Testis (tissue), 2 donors: ENCODE measurements at regions not wholly inside any gene's neighbourhood (a gene's known extent, or its start where the extent isn't known, plus 50 kb on each side); places are given as distances from the start of the nearest gene placed in this dataset.

Source experiments
- DNase-seq: peaks from one replicate; pipeline ENCODE4 v3.0.0-alpha.2; 2019
- H3K27ac ChIP-seq, 2 donors: fragments of 200-600 bp; sonication (generic); one replicate each; pipeline ENCODE4 v1.5.1; 2019
- H3K27me3 ChIP-seq: fragments of 200-600 bp; sonication (generic); one replicate; pipeline ENCODE4 v1.5.1; 2019
- H3K36me3 ChIP-seq: fragments of 200-600 bp; sonication (generic); one replicate; pipeline ENCODE4 v1.5.1; 2017; ENCODE audit warnings: low read depth; ENCODE audit errors: missing control alignments
- H3K4me1 ChIP-seq: fragments of 200-600 bp; sonication (generic); one replicate; pipeline ENCODE4 v1.5.1; 2019
- H3K4me3 ChIP-seq, 2 donors: fragments of 200-600 bp; sonication (generic); one replicate each; pipeline ENCODE4 v1.5.1; 2017 to 2019
- H3K9me3 ChIP-seq: fragments of 200-600 bp; sonication (generic); one replicate; pipeline ENCODE4 v1.5.1; 2017
- POLR2A ChIP-seq: fragments of 450-650 bp; IDR thresholded peaks from one replicate; pipeline ENCODE4 v1.6.1; 2017; ENCODE audit warnings: antibody characterized with exemption, mild to moderate bottlenecking, moderate library complexity
- WGBS, 2 donors: methylation state at CpG; one replicate each; pipeline ENCODE4 v1.1.5; 2018; 5-methylcytosine and 5-hydroxymethylcytosine counted together
- intact Hi-C: fragments of 100-400 bp; cut with DNase I; formaldehyde crosslinking; loops from one replicate; pipeline ENCODE4 v1.15.1; 2023; ENCODE audit warnings: low total_unique reads
- TF ChIP-seq, protein P1 (sequence below), 3 experiments: fragments of 450-650 bp in 2 of 3; fragments of 200-600 bp in 1 of 3; sonication (generic) in 1 of 3; IDR thresholded peaks; one replicate each; pipeline ENCODE4 v1.5.1; 2016 to 2019; ENCODE audit warnings: antibody characterized with exemption in 3 of 3, mild to moderate bottlenecking in 2 of 3, moderate library complexity in 1 of 3

DNA sequence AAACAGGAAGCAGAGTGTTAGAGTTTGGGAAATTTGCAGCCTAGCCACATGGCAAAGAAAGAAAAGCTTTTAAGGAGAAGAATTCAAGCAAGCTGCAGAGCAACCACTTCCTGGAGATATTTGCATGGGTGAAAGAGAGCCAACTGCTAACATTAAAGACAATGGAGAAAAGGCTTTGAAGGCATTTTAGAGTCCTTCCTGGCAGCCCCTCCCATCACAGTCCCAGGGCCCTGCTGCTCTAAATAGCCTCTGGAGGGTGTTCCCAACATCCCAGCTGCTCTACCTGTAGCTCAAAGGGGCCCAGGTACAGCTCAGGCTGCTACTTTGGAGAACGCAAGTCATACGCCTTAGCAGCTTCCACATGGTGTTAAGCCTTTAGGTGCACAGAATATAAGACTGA is 235.9 kb upstream of the FMR1 start:
- H3K27me3 ChIP-seq: no peaks in the 10 kb centered on the region
- no peak for TF ChIP-seq POLR2A
- TF ChIP-seq, protein P1, sequence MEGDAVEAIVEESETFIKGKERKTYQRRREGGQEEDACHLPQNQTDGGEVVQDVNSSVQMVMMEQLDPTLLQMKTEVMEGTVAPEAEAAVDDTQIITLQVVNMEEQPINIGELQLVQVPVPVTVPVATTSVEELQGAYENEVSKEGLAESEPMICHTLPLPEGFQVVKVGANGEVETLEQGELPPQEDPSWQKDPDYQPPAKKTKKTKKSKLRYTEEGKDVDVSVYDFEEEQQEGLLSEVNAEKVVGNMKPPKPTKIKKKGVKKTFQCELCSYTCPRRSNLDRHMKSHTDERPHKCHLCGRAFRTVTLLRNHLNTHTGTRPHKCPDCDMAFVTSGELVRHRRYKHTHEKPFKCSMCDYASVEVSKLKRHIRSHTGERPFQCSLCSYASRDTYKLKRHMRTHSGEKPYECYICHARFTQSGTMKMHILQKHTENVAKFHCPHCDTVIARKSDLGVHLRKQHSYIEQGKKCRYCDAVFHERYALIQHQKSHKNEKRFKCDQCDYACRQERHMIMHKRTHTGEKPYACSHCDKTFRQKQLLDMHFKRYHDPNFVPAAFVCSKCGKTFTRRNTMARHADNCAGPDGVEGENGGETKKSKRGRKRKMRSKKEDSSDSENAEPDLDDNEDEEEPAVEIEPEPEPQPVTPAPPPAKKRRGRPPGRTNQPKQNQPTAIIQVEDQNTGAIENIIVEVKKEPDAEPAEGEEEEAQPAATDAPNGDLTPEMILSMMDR (IDR thresholded peaks at IDR 0.05): no peak
- 92% methylated on average over 2 of the region's 2 CpGs; no CpG with 5 or more reads in 1 of the 2 donors for WGBS, 2 donors
- DNase-seq: no peak
- H3K4me1 ChIP-seq: no peaks in the 10 kb centered on the region
- H3K9me3 ChIP-seq: no peaks in the 10 kb centered on the region
- H3K4me3 ChIP-seq: no peak overlapping the region
- no peak overlapping the region for H3K27ac ChIP-seq
- no peaks in the 10 kb centered on the region for H3K36me3 ChIP-seq
- intact Hi-C loops: no loop called here

DNA sequence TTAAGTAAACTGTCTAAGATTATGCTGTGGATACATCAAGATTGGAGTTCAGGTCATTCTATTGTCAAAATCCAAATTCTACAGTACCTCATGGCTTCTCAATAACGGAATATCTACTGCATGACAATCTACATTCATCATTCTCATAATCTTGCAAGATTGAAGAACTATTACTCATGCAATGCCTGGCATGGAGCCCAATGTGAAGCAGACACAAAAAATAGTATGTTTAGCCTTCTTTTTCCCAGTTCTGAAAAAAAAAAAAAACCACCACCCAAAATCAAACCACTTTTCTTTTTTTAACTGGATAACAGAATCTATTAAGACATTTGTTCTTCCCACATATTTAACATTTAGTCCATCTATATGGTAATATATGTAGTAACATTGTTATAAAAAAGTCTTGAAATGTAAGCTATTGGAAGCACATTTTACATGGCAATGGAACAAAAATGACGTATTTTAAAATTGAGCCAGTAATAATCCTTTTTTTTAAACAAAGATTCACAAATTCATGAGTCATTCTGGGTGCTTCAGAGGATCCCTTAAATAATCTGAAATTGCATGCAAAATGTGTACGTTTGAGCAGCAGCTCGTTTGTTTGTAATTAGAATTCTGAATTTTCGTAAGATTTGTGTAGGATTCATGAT is 232.2 kb upstream of the FMR1 start:
- no peak for DNase-seq
- no peaks in the 10 kb centered on the region for H3K36me3 ChIP-seq
- H3K4me3 ChIP-seq: no peak overlapping the region
- intact Hi-C loops: no loop called here
- no peak overlapping the region for H3K27ac ChIP-seq
- H3K9me3 ChIP-seq: no peaks in the 10 kb centered on the region
- no peaks in the 10 kb centered on the region for H3K27me3 ChIP-seq
- TF ChIP-seq, protein P1 (IDR thresholded peaks at IDR 0.05): no peak
- no peak for TF ChIP-seq POLR2A
- 77 to 78% methylated on average over 5 of the region's 5 CpGs for WGBS, 2 donors
- no peaks in the 10 kb centered on the region for H3K4me1 ChIP-seq

DNA sequence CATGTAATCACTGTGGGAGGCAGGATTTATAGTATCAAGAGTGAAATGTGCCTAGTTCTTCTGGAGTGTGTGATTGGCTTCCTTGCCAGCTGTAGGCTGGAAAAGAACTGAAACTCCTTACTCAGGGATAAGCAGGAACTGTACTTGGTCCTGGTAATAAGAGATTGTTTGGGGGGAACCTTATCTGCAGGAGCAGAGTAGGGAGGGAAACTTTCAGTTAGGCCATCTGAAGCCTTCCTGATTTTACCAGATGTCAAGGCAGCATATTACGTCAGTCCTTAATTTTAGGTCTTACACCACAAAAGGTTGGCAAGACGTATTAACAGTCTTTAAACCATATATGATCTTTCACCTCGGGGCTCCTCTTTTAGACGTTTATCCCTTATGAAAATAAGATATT is 231.5 kb upstream of the FMR1 start:
- TF ChIP-seq, protein P1 (IDR thresholded peaks at IDR 0.05): no peak
- no peak for TF ChIP-seq POLR2A
- Histone ChIP-seq H3K4me3 (no peak overlapping the region), H3K36me3 (no peaks in the 10 kb centered on the region), H3K27me3 (no peaks in the 10 kb centered on the region), H3K27ac (no peak overlapping the region), H3K9me3 (no peaks in the 10 kb centered on the region), H3K4me1 (no peaks in the 10 kb centered on the region)
- intact Hi-C loops: no loop called here
- DNase-seq: no peak
- 82 to 84% methylated on average over 4 of the region's 4 CpGs for WGBS, 2 donors

DNA sequence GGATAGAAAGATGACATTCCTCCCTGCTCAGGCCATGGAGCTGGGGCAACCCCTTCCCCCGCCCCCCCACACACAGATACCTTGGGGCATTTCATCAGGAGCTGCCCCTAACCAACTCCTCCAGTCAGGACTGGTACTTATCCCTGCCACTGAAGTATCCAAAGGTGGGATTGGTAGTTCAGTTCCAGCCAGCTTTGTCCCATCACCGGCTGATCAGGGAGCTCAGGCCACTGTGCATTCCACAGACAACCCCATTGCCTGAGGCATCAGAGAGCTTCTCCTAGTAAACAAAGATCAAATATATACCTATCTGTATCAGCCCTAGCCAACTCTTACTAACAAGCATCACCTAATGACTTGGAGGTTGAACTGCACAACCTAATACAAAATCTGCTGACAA is 218.2 kb upstream of the FMR1 start:
- Histone ChIP-seq H3K27ac (no peak overlapping the region), H3K4me1 (no peaks in the 10 kb centered on the region), H3K36me3 (no peaks in the 10 kb centered on the region), H3K4me3 (no peak overlapping the region), H3K9me3 (no peaks in the 10 kb centered on the region), H3K27me3 (no peaks in the 10 kb centered on the region)
- no peak for DNase-seq
- intact Hi-C loops: no loop called here
- TF ChIP-seq, protein P1 (IDR thresholded peaks at IDR 0.05): no peak
- TF ChIP-seq POLR2A: no peak
- 83 to 100% methylated on average over 1 to 2 of the region's 2 CpGs for WGBS, 2 donors

DNA sequence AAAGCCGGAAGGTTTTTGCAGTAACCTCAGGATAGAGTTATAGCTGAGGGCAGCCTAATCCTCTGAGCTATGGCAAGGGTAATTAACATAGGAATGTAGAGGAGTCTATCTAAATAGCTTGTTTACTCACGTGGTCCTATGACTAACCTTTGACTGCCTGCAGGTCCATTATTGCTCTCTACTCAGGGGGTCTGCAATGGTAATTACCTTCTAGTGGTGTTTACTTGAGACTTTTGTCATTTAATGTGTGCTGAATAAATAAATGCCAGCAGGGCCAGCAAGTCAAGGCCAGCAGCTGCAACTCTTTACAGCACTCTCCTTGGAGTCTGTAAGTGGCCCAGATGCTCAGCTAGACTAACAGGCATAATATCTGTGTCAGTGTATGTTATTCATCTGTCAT is 212.7 kb upstream of the FMR1 start:
- Histone ChIP-seq H3K27ac (no peak overlapping the region), H3K36me3 (no peaks in the 10 kb centered on the region), H3K9me3 (no peaks in the 10 kb centered on the region), H3K4me1 (no peaks in the 10 kb centered on the region), H3K27me3 (no peaks in the 10 kb centered on the region), H3K4me3 (no peak overlapping the region)
- intact Hi-C loops: no loop called here
- TF ChIP-seq, protein P1 (IDR thresholded peaks at IDR 0.05): no peak
- no peak for TF ChIP-seq POLR2A
- DNase-seq: no peak
- WGBS, 2 donors: 57 to 86% methylated on average over 1 to 2 of the region's 2 CpGs
